ENCODE measurements at regions not wholly inside any gene's neighbourhood (a gene's known extent, or its start where the extent isn't known, plus 50 kb on each side); places are given as distances from the start of the nearest gene placed in this dataset.

DNA sequence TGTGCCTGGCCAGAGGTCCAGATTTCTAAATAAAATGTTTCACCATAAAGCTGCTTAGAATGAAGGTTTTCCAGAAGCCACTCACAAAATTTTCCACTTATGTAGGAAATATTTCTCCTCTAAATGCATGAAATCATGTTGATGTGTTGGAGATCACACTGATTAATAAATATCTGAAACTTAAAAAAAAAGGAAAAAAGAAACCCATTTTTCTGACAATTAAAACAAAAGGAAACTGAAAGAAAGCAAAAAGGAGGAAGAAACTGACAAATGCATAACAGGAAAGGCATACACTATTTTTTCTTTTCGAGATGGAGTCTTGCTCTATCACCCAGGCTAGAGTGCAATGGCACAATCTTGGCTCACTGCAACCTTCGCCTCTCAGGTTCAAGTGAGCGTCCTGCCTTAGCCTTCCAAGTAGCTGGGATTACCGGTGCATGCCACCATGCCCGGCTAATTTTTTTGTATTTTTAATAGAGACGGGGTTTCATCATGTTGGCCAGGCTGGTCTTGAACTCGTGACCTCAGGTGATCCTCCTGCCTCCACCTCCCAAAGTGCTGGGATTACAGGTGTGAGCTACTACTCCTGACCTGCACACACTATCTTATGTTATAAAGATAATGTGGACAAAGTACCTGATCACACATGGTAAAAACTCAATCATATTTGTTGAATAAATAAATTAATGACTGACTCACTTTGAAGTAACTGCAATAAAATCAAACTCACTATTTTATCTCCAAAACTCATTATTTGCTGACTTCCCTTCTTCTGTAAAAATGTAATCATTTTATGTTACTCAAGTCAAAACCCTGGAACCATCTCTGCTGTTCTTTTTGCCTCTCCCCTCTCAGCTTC is 149.8 kb upstream of the NR5A2 start:
- no peak overlapping the region for H3K4me3 ChIP-seq
- no peaks in the 10 kb centered on the region for H3K27me3 ChIP-seq
- intact Hi-C loops (cut with DNase I; ENCODE audit: low total_unique reads), result no loop called here
- no peak overlapping the region for H3K27ac ChIP-seq
- H3K4me1 ChIP-seq, result no peaks in the 10 kb centered on the region
- DNase-seq, result no peak
- no peaks in the 10 kb centered on the region for H3K9me3 ChIP-seq
- TF ChIP-seq, protein P1, sequence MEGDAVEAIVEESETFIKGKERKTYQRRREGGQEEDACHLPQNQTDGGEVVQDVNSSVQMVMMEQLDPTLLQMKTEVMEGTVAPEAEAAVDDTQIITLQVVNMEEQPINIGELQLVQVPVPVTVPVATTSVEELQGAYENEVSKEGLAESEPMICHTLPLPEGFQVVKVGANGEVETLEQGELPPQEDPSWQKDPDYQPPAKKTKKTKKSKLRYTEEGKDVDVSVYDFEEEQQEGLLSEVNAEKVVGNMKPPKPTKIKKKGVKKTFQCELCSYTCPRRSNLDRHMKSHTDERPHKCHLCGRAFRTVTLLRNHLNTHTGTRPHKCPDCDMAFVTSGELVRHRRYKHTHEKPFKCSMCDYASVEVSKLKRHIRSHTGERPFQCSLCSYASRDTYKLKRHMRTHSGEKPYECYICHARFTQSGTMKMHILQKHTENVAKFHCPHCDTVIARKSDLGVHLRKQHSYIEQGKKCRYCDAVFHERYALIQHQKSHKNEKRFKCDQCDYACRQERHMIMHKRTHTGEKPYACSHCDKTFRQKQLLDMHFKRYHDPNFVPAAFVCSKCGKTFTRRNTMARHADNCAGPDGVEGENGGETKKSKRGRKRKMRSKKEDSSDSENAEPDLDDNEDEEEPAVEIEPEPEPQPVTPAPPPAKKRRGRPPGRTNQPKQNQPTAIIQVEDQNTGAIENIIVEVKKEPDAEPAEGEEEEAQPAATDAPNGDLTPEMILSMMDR (IDR thresholded peaks at IDR 0.05), result no peak
- H3K36me3 ChIP-seq, result no peaks in the 10 kb centered on the region

DNA sequence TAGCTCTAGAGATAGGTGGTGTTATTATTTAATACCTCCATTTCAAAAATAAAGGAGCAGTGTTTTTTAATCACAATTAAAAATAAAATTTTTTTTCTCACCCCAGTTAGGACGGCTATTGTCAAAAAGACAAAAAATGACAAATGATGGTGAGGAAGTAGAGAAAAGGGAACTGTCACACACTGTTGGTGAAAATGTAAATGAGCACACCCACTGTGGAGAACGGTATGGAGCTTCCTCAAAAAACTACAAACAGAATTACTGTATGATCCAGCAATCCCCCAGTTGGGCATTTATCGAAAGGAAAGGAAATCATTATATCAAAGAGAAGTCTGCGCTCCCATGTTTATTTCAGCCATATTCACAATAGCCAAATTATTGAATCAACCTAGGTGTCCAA is 148.7 kb upstream of the NR5A2 start:
- Histone ChIP-seq H3K27me3 (no peaks in the 10 kb centered on the region), H3K9me3 (no peaks in the 10 kb centered on the region), H3K27ac (no peak overlapping the region), H3K4me1 (no peaks in the 10 kb centered on the region), H3K36me3 (no peaks in the 10 kb centered on the region), H3K4me3 (no peak overlapping the region)
- TF ChIP-seq, protein P1 (IDR thresholded peaks at IDR 0.05), result no peak
- no peak for DNase-seq
- intact Hi-C loops (cut with DNase I; ENCODE audit: low total_unique reads), result no loop called here

DNA sequence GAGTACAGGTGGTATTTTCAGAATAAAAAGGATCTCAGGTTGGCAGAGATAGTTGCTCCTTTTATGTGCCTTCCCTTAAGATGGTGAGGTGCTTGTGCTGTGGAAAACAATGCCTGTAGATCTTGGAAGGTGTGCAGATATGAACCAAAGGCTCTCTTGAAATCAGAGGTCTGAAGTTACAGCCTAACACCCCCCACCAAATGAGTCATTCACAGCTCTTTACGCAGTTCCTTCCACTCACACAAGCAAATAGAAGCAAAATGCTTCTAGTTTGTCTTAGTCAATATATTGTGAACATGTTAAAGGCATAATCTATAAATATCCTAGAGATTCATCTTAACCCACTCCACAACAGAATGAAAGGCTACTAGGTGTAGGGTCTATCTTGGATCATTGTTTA is 128.9 kb upstream of the NR5A2 start:
- TF ChIP-seq, protein P1 (IDR thresholded peaks at IDR 0.05), result no peak
- DNase-seq, result no peak
- Histone ChIP-seq H3K4me1 (no peaks in the 10 kb centered on the region), H3K27ac (no peak overlapping the region), H3K27me3 (no peaks in the 10 kb centered on the region), H3K4me3 (no peak overlapping the region), H3K9me3 (peaks cover 0 to 7% (median 0%) of the 10 kb centered on the region in 3 donors), H3K36me3 (no peaks in the 10 kb centered on the region)
- intact Hi-C loops (cut with DNase I; ENCODE audit: low total_unique reads), result no loop called here

DNA sequence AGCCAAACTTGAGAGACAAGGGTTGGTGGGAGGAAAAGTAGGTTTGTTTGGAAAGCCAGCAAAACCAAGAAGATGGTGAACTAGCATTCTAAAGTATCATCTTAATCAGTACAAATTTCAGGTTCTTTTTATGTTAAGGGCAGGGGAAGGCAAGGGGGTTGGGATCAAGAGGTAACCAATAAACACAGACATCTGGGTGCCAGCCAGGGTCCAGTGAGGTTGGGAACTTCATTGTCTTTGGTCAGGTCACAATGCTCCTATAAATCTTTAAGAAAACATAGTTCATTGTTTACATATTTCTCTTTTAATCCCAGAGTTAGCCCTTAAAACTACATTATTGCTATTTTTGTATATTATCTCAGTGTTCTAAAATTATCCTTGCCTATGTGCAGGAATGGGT is 126.2 kb upstream of the NR5A2 start:
- no peak overlapping the region for H3K27ac ChIP-seq
- DNase-seq, result no peak
- H3K36me3 ChIP-seq, result no peaks in the 10 kb centered on the region
- H3K27me3 ChIP-seq, result no peaks in the 10 kb centered on the region
- TF ChIP-seq, protein P1 (IDR thresholded peaks at IDR 0.05), result no peak
- no peak overlapping the region for H3K4me3 ChIP-seq
- H3K9me3 ChIP-seq, result peaks cover 0 to 7% (median 0%) of the 10 kb centered on the region in 3 donors
- intact Hi-C loops (cut with DNase I; ENCODE audit: low total_unique reads), result no loop called here
- no peaks in the 10 kb centered on the region for H3K4me1 ChIP-seq

DNA sequence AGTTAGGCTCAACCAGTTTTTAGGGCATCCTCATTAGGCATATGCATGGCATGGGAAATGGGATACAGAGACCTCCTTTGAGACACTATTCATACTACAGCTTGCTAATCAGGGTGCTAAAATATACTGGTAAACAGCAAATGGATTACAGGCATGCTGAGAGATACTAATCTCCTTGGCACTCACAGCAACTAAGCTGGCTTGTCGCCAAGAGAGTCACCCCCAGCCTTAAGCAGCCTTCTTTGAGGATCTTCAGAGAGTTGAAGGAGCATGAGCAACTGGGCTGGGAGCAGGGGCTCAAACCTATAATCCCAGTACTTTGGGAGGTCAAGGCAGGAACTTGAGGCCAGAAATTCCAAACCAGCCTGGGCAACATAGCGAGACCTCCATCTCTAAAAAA is 120.1 kb upstream of the NR5A2 start:
- TF ChIP-seq, protein P1 (IDR thresholded peaks at IDR 0.05), result no peak
- Histone ChIP-seq H3K27me3 (no peaks in the 10 kb centered on the region), H3K9me3 (no peaks in the 10 kb centered on the region), H3K36me3 (no peaks in the 10 kb centered on the region), H3K27ac (no peak overlapping the region), H3K4me1 (no peaks in the 10 kb centered on the region), H3K4me3 (no peak overlapping the region)
- intact Hi-C loops (cut with DNase I; ENCODE audit: low total_unique reads), result no loop called here
- no peak for DNase-seq

Measured in tibial artery (tissue), 4 donors.